SK-N-SH treated with all-trans-retinoic acid at 6 μM for 48 hours (cell line): ENCODE measurements at regions not wholly inside any gene's neighbourhood (a gene's known extent, or its start where the extent isn't known, plus 50 kb on each side); places are given as distances from the start of the nearest gene placed in this dataset.
"Not testable (repeated sequence)": the region's sequence is repeated elsewhere in the genome, so short reads cannot be mapped to it uniquely, and the experiment has no call there.

Experiments
- PPARA ChIP-seq: fragments of 250-450 bp; sonication (Bioruptor Pico); IDR thresholded peaks from 2 replicates; pipeline ENCODE4 v1.5.0; 2020; ENCODE audit warnings: mild to moderate bottlenecking, borderline replicate concordance
- TOX ChIP-seq: fragments of 250-450 bp; sonication (Bioruptor Pico); IDR thresholded peaks from 2 replicates; pipeline ENCODE4 v1.8.0; 2021; ENCODE audit warnings: mild to moderate bottlenecking, moderate library complexity, borderline replicate concordance
- TF ChIP-seq, protein P1 (sequence below): fragments of 250-450 bp; sonication (Bioruptor Pico); IDR thresholded peaks from 2 replicates; pipeline ENCODE4 v1.8.0; 2020; ENCODE audit warnings: mild to moderate bottlenecking, moderate library complexity, borderline replicate concordance
- TF ChIP-seq, protein P2 (sequence below): fragments of 250-450 bp; sonication (Bioruptor Pico); IDR thresholded peaks from 2 replicates; pipeline ENCODE4 v1.5.1; 2021; ENCODE audit warnings: mild to moderate bottlenecking, moderate library complexity

- TF ChIP-seq, protein P1, sequence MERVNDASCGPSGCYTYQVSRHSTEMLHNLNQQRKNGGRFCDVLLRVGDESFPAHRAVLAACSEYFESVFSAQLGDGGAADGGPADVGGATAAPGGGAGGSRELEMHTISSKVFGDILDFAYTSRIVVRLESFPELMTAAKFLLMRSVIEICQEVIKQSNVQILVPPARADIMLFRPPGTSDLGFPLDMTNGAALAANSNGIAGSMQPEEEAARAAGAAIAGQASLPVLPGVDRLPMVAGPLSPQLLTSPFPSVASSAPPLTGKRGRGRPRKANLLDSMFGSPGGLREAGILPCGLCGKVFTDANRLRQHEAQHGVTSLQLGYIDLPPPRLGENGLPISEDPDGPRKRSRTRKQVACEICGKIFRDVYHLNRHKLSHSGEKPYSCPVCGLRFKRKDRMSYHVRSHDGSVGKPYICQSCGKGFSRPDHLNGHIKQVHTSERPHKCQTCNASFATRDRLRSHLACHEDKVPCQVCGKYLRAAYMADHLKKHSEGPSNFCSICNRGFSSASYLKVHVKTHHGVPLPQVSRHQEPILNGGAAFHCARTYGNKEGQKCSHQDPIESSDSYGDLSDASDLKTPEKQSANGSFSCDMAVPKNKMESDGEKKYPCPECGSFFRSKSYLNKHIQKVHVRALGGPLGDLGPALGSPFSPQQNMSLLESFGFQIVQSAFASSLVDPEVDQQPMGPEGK (CRISPR knock-in tag) = not testable (repeated sequence)
- TF ChIP-seq, protein P2, sequence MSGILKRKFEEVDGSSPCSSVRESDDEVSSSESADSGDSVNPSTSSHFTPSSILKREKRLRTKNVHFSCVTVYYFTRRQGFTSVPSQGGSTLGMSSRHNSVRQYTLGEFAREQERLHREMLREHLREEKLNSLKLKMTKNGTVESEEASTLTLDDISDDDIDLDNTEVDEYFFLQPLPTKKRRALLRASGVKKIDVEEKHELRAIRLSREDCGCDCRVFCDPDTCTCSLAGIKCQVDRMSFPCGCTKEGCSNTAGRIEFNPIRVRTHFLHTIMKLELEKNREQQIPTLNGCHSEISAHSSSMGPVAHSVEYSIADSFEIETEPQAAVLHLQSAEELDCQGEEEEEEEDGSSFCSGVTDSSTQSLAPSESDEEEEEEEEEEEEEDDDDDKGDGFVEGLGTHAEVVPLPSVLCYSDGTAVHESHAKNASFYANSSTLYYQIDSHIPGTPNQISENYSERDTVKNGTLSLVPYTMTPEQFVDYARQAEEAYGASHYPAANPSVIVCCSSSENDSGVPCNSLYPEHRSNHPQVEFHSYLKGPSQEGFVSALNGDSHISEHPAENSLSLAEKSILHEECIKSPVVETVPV (CRISPR knock-in tag) = not testable (repeated sequence)
- not testable (repeated sequence) for TF ChIP-seq TOX, PPARA (CRISPR knock-in tag)
Observed at GRCh38 chr5:34329201-34329600, 286.2 kb upstream of the C1QTNF3 start.
